GM12865 (cell line): ENCODE measurements at regions not wholly inside any gene's neighbourhood (a gene's known extent, or its start where the extent isn't known, plus 50 kb on each side); places are given as distances from the start of the nearest gene placed in this dataset.

ENCODE experiments used
- DNase-seq: peaks from one replicate; pipeline ENCODE4 v3.0.0; 2010; ENCODE audit warnings: low read depth
- H3K4me3 ChIP-seq: 2 replicates; pipeline ENCODE4 v1.5.1; 2011; ENCODE audit warnings: mild to moderate bottlenecking, low read depth, low read length, control low read depth
- CTCF ChIP-seq: IDR thresholded peaks from 2 replicates; pipeline ENCODE4 v1.5.1; 2011; ENCODE audit warnings: low read length, control low read depth, low read depth, inconsistent platforms; ENCODE audit not compliant: insufficient read depth; ENCODE audit errors: missing control alignments

DNA sequence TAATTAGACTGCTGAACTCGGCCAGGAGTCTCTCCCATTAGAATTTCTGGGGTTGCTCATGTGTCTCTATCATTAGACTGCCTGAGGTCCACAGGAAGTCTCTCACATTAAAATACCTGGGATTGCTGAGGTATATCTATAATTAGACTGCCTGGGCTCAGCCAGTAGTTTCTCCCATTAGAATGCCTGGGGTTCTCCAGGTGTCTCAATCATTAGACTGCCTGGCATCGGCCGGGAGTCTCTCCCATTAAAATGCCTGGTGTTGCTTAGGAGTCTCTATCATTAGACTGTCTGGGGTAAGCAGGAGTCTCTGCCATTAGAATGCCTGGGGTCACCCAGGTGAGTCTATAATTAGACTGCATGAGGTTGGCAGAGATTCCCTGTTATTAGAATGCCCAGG lies 2233.4 kb downstream of the TP53TG3F start:
- DNase-seq: no peak
- no peak overlapping the region for H3K4me3 ChIP-seq
- TF ChIP-seq CTCF: no peak

- H3K4me3 ChIP-seq: no peak overlapping the region
- TF ChIP-seq CTCF: no peak
- DNase-seq: no peak
These were observed 2247.5 kb downstream of the TP53TG3F start for GRCh38 chr16:35706901-35707300.

DNA sequence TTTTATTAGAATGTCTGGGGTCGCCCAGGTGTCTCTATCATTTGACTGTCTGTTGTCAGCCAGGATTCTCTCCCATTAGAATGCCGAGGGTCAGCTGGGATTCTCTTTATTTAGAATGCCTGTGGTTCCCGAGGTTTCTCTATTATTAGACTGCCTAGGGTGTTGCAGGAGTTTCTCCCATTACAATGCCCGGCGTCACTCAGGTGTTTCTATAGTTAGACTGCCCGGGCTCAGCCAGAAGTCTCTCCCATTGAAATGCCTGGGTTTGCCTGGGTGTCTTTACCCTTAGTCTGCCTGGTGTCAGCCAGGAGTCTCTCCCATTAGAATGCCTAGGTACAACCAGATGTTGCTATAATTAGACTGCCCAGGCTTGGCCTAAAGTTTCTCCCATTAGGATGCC lies 2252.0 kb downstream of the TP53TG3F start:
- no peak overlapping the region for H3K4me3 ChIP-seq
- no peak for TF ChIP-seq CTCF

DNA sequence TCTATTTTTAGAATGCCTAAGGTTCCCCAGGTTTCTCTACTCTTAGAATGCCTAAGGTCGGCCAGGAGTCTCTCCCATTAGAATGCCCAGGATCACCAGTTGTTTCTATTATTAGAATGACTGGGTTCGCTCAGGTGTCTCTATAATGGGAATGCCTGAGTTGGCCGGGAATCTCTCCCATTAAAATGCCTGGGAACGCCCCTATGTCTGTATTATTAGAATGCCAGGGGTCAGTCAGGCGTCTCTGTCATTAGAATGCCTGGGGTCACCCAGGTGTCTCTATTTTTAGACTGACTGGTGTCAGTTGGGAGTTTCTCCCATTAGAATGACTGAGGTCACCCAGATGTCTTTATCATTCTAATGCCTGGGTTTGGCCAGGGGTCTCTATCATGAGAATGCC lies 2252.5 kb downstream of the TP53TG3F start:
- DNase-seq: no peak
- no peak for TF ChIP-seq CTCF
- no peak overlapping the region for H3K4me3 ChIP-seq

More for the DNA sequence above, 2252.0 kb downstream of the TP53TG3F start:
- DNase-seq: no peak

DNA sequence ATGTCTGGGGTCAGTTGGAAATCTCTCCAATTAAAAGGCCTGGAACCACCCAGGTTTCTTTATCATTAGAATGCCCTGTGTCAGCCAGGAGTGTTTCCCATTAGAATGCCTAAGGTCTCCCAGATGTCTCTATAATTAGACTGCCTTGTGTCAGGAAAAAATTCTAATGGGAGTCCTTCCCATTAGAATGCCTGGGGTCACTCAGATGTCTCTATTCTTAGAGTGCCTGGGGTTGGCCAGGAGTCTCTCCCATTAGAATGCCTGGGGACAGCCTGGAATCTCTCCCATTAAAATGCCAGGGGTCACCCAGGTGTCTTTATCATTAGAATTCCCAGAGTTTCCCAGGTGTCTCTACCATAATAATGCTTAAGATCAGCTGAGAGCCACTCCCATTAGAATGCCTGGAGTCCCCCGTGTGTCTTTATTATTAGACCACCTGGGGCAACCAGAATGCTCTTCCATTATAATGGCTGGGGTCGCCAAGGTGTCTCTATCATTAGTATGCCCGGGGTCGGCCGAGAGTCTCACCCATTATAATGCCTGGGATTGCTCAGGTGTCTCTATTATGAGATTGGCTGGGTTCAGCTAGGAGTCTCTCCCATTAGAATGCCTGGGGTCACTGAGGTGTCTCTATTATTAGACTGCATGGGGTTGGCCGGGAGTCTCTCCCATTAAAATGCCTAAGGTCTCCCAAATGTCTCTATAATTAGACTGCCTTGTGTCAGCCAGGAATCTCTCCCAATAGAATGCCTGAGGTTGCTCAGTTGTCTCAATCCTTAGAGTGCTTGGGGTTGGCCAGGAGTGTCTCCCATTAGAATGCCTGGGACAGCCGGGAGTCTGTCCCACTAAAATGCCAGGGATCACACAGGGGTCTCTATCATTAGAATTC lies 2254.6 kb downstream of the TP53TG3F start:
- TF ChIP-seq CTCF: no peak
- DNase-seq: no peak
- H3K4me3 ChIP-seq: no peak overlapping the region

GRCh38 chr16:35714665-35715064 lies 2255.3 kb downstream of the TP53TG3F start:
- TF ChIP-seq CTCF: no peak
- no peak for DNase-seq
- no peak overlapping the region for H3K4me3 ChIP-seq

GRCh38 chr16:35724551-35724950 lies 2265.1 kb downstream of the TP53TG3F start:
- no peak for TF ChIP-seq CTCF
- H3K4me3 ChIP-seq: no peak overlapping the region
- no peak for DNase-seq
